PFSK-1 (cell line): ENCODE measurements at regions not wholly inside any gene's neighbourhood (a gene's known extent, or its start where the extent isn't known, plus 50 kb on each side); places are given as distances from the start of the nearest gene placed in this dataset.

ENCODE experiments used
- POLR2AphosphoS5 ChIP-seq: IDR thresholded peaks from 2 replicates; pipeline ENCODE4 v1.6.1; 2012; ENCODE audit warnings: low read depth, mild to moderate bottlenecking, control low read depth, low read length, moderate library complexity
- TAF1 ChIP-seq: IDR thresholded peaks from 2 replicates; pipeline ENCODE4 v1.6.1; 2012; ENCODE audit warnings: low read length, control low read depth, borderline replicate concordance; ENCODE audit not compliant: insufficient read depth

- no peak for TF ChIP-seq POLR2AphosphoS5
- TF ChIP-seq TAF1, result no peak
Observed at GRCh38 chr14:28305938-28306337, 460.6 kb upstream of the FOXG1 start.
